A204.1 (cell line): ENCODE measurements at regions not wholly inside any gene's neighbourhood (a gene's known extent, or its start where the extent isn't known, plus 50 kb on each side); places are given as distances from the start of the nearest gene placed in this dataset.

Experiments
- FAIRE-seq: peaks from 2 replicates; lab custom pipeline; 2012; peaks lifted over from hg19 to GRCh38; lab: Jason Lieb, UNC

- no peak for FAIRE-seq
Measured at GRCh38 chr2:186187854-186188253, 298.2 kb upstream of the ZC3H15 start.

- FAIRE-seq = no peak
Measured at GRCh38 chr2:186189816-186190215, 296.2 kb upstream of the ZC3H15 start.

GRCh38 chr2:186195696-186196095 is 290.4 kb upstream of the ZC3H15 start:
- FAIRE-seq = no peak

- no peak for FAIRE-seq
Measured at GRCh38 chr2:186197955-186198354, 288.1 kb upstream of the ZC3H15 start.

GRCh38 chr2:186199029-186199428 is 287.0 kb upstream of the ZC3H15 start:
- no peak for FAIRE-seq

- FAIRE-seq = no peak
Measured at GRCh38 chr2:186201371-186201770, 284.7 kb upstream of the ZC3H15 start.

- no peak for FAIRE-seq
Measured at GRCh38 chr2:186205254-186205911, 280.7 kb upstream of the ZC3H15 start.

- FAIRE-seq = no peak
Measured at GRCh38 chr2:186209532-186209931, 276.5 kb upstream of the ZC3H15 start.

GRCh38 chr2:186220409-186220808 is 265.7 kb upstream of the ZC3H15 start:
- FAIRE-seq = no peak

GRCh38 chr2:186229265-186229664 is 256.8 kb upstream of the ZC3H15 start:
- no peak for FAIRE-seq

- FAIRE-seq = no peak
Measured at GRCh38 chr2:186241874-186242273, 244.2 kb upstream of the ZC3H15 start.

- no peak for FAIRE-seq
Measured at GRCh38 chr2:186254759-186255158, 231.3 kb upstream of the ZC3H15 start.

GRCh38 chr2:186255823-186256222 is 230.2 kb upstream of the ZC3H15 start:
- no peak for FAIRE-seq

GRCh38 chr2:186256540-186256939 is 229.5 kb upstream of the ZC3H15 start:
- peak; percentile 96 for FAIRE-seq

GRCh38 chr2:186263673-186264250 is 222.3 kb upstream of the ZC3H15 start:
- no peak for FAIRE-seq

- no peak for FAIRE-seq
Measured at GRCh38 chr2:186269536-186269935, 216.5 kb upstream of the ZC3H15 start.

GRCh38 chr2:186273953-186274352 is 212.1 kb upstream of the ZC3H15 start:
- FAIRE-seq = no peak

GRCh38 chr2:186274936-186275575 is 211.0 kb upstream of the ZC3H15 start:
- no peak for FAIRE-seq

- FAIRE-seq = no peak
Measured at GRCh38 chr2:186276909-186277308, 209.2 kb upstream of the ZC3H15 start.

GRCh38 chr2:186281726-186282125 is 204.3 kb upstream of the ZC3H15 start:
- FAIRE-seq = no peak

GRCh38 chr2:186294248-186294888 is 191.7 kb upstream of the ZC3H15 start:
- FAIRE-seq = no peak

- no peak for FAIRE-seq
Measured at GRCh38 chr2:186299610-186300009, 186.4 kb upstream of the ZC3H15 start.

- no peak for FAIRE-seq
Measured at GRCh38 chr2:186302263-186302662, 183.8 kb upstream of the ZC3H15 start.
